Upper lobe of left lung (tissue), 6 donors: ENCODE measurements at regions not wholly inside any gene's neighbourhood (a gene's known extent, or its start where the extent isn't known, plus 50 kb on each side); places are given as distances from the start of the nearest gene placed in this dataset.

Source experiments
- ATAC-seq, 2 donors: fragments of 200-7000 bp; cut with Tn5 transposase; one replicate each; pipeline ENCODE4 v1.9.1; 2022; ENCODE audit warnings: mild to moderate bottlenecking in 2 of 2, moderate library complexity in 2 of 2; ENCODE audit not compliant: low FRiP score in 2 of 2
- DNase-seq, 2 donors: peaks; one replicate each; pipeline ENCODE4 v3.0.0-alpha.2; 2019 to 2020
- H3K27ac ChIP-seq, 4 donors: fragments of 200-600 bp; sonication (generic); one replicate each; pipeline ENCODE4 v1.5.1; 2016 to 2019
- H3K27me3 ChIP-seq, 4 donors: fragments of 200-600 bp; sonication (generic); one replicate each; pipeline ENCODE4 v1.5.1; 2017 to 2019
- H3K36me3 ChIP-seq, 4 donors: fragments of 200-600 bp; sonication (generic); one replicate each; pipeline ENCODE4 v1.5.1; 2016 to 2019
- H3K4me1 ChIP-seq, 4 donors: fragments of 200-600 bp; sonication (generic); one replicate each; pipeline ENCODE4 v1.5.1; 2018 to 2019
- H3K4me3 ChIP-seq, 4 donors: fragments of 200-600 bp; sonication (generic); one replicate each; pipeline ENCODE4 v1.5.1; 2017 to 2019; ENCODE audit warnings: mild to moderate bottlenecking in 2 of 4, moderate library complexity in 1 of 4
- H3K9me3 ChIP-seq, 4 donors: fragments of 200-600 bp; sonication (generic); one replicate each; pipeline ENCODE4 v1.5.1; 2018 to 2019
- CTCF ChIP-seq, 6 experiments: fragments of 450-650 bp in 4 of 6; fragments of 200-600 bp in 2 of 6; sonication (generic) in 2 of 6; IDR thresholded peaks; one replicate each; pipeline ENCODE4 v1.5.1; 2016 to 2019; ENCODE audit warnings: antibody characterized with exemption in 6 of 6
- EP300 ChIP-seq, 4 donors: sonication (generic); formaldehyde crosslinking; IDR thresholded peaks; one replicate each; pipeline ENCODE4 v1.5.1; 2017; ENCODE audit warnings: antibody characterized with exemption in 4 of 4, control low read depth in 2 of 4
- POLR2A ChIP-seq, 4 donors: fragments of 450-650 bp; IDR thresholded peaks; one replicate each; pipeline ENCODE4 v1.5.1; 2016 to 2017; ENCODE audit warnings: antibody characterized with exemption in 4 of 4, mild to moderate bottlenecking in 2 of 4
- POLR2AphosphoS5 ChIP-seq, 2 donors: sonication (generic); formaldehyde crosslinking; IDR thresholded peaks; one replicate each; pipeline ENCODE4 v1.5.1; 2017; ENCODE audit warnings: antibody characterized with exemption in 2 of 2
- WGBS, 2 donors: methylation state at CpG; one replicate each; pipeline ENCODE4 v1.1.5; 2017 to 2018; 5-methylcytosine and 5-hydroxymethylcytosine counted together
- small RNA-seq, 4 donors: library from RNA; depleted of rRNA; stranded (forward); fragments of <200 nt; gene quantifications; one replicate each; pipeline ENCODE3, GENCODE V24; 2016
- donor health status: DM: no; HTN: no; CAD: no; lungs with moderate emphysema.
- donor health status: DM: no; HTN: yes; CAD: no; lungs with severe emphysema.

- DNase-seq (no peak), ATAC-seq (no peak)
- Histone ChIP-seq H3K4me3 (no peak overlapping the region), H3K27me3 (peaks cover 0 to 6% (median 2%) of the 10 kb centered on the region in 4 donors), H3K9me3 (no peaks in the 10 kb centered on the region), H3K27ac (no peak overlapping the region), H3K36me3 (no peaks in the 10 kb centered on the region), H3K4me1 (no peaks in the 10 kb centered on the region)
- WGBS, 2 donors = 50 to 56% methylated on average over 3 of the region's 3 CpGs
- TF ChIP-seq EP300 (IDR thresholded peaks at IDR 0.05) = no peak
- TF ChIP-seq CTCF (IDR thresholded peaks at IDR 0.05) = no peak
- TF ChIP-seq POLR2A (IDR thresholded peaks at IDR 0.05) = no peak
- TF ChIP-seq POLR2AphosphoS5 (IDR thresholded peaks at IDR 0.05) = no peak
Observed at GRCh38 chr4:1458581-1458980, 52.3 kb upstream of the NKX1-1 start.

Small RNA genes lying in the stretch of these regions (small RNA-seq; reads per million reads assigned to genes)
- 0 reads per million in 4 donors for gene AC147067.2
